Effector memory CD4-positive, alpha-beta T cell (primary cell): ENCODE measurements at regions not wholly inside any gene's neighbourhood (a gene's known extent, or its start where the extent isn't known, plus 50 kb on each side); places are given as distances from the start of the nearest gene placed in this dataset.

Experiments
- DNase-seq, 3 donors: peaks; one replicate each; pipeline ENCODE4 v3.0.0-alpha.2; 2020
- H3K27ac ChIP-seq: 2 replicates; pipeline ENCODE4 v1.7.0; 2013; ENCODE audit warnings: mild to moderate bottlenecking, low read length, moderate library complexity; ENCODE audit not compliant: insufficient read depth, poor library complexity, severe bottlenecking
- H3K27me3 ChIP-seq: replicated peaks from 2 replicates; pipeline ENCODE4 v1.7.0; 2013; ENCODE audit warnings: mild to moderate bottlenecking, low read length; ENCODE audit not compliant: insufficient read depth, control insufficient read depth, poor library complexity, severe bottlenecking
- H3K36me3 ChIP-seq: 2 replicates; pipeline ENCODE4 v1.7.0; 2013; ENCODE audit warnings: mild to moderate bottlenecking, low read length, moderate library complexity; ENCODE audit not compliant: control insufficient read depth, insufficient read depth
- H3K4me1 ChIP-seq: 2 replicates; pipeline ENCODE4 v1.7.0; 2013; ENCODE audit warnings: low read length, mild to moderate bottlenecking; ENCODE audit not compliant: control insufficient read depth, insufficient read depth, poor library complexity, severe bottlenecking
- H3K4me3 ChIP-seq: 2 replicates; pipeline ENCODE4 v1.7.0; 2013; ENCODE audit warnings: low read length, low read depth, mild to moderate bottlenecking; ENCODE audit not compliant: insufficient read depth, poor library complexity, severe bottlenecking
- H3K9me3 ChIP-seq: 2 replicates; pipeline ENCODE4 v1.7.0; 2013; ENCODE audit warnings: mild to moderate bottlenecking, low read length, moderate library complexity; ENCODE audit not compliant: control insufficient read depth

DNA sequence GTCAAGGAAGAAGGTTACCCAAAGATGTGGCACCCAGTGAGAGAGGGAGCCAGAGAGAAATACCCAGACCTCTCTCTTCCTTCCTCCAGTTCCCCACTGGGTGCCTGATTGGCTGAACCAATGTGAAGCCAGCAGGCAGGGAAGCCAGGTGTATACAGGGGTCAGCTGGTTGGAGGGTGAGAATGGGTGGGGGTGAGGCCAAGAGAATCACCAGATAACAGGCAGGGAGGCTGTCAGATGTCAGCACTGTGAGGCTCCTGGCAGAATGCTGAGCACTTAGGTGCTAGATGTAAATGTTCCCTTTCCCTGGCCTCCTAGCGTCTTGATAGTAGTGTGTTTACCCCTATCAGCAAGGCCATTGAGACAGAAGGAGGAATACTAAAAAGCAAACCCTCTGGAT is 104.0 kb upstream of the MGAT5 start:
- H3K9me3 ChIP-seq = no peaks in the 10 kb centered on the region
- DNase-seq = no peak
- H3K4me1 ChIP-seq = no peaks in the 10 kb centered on the region
- no peak overlapping the region for H3K4me3 ChIP-seq
- peaks cover 8% of the 10 kb centered on the region for H3K36me3 ChIP-seq
- no peak overlapping the region for H3K27ac ChIP-seq
- H3K27me3 ChIP-seq = no peaks in the 10 kb centered on the region

DNA sequence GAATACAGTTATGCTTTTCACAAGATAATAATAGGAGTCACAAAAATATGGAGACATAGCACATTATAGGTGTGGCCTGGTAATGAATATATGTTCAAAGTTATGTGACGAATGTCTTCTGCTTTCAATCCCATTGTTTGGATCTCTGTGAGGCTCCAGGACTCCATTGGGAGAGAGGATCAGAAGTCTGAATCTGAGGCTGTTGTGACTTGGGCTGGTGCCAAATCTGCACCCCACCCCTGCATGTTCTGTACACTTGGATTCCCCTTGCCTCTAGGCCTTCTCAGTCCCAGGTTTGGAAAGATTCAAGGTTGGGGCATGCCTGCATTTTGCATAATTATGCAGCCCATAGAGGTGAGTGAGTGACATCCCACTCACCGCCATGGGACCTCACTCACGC is 103.1 kb upstream of the MGAT5 start:
- Histone ChIP-seq H3K36me3 (peaks cover 8% of the 10 kb centered on the region), H3K27me3 (no peaks in the 10 kb centered on the region), H3K4me1 (no peaks in the 10 kb centered on the region), H3K9me3 (no peaks in the 10 kb centered on the region), H3K4me3 (no peak overlapping the region), H3K27ac (no peak overlapping the region)
- DNase-seq = no peak

DNA sequence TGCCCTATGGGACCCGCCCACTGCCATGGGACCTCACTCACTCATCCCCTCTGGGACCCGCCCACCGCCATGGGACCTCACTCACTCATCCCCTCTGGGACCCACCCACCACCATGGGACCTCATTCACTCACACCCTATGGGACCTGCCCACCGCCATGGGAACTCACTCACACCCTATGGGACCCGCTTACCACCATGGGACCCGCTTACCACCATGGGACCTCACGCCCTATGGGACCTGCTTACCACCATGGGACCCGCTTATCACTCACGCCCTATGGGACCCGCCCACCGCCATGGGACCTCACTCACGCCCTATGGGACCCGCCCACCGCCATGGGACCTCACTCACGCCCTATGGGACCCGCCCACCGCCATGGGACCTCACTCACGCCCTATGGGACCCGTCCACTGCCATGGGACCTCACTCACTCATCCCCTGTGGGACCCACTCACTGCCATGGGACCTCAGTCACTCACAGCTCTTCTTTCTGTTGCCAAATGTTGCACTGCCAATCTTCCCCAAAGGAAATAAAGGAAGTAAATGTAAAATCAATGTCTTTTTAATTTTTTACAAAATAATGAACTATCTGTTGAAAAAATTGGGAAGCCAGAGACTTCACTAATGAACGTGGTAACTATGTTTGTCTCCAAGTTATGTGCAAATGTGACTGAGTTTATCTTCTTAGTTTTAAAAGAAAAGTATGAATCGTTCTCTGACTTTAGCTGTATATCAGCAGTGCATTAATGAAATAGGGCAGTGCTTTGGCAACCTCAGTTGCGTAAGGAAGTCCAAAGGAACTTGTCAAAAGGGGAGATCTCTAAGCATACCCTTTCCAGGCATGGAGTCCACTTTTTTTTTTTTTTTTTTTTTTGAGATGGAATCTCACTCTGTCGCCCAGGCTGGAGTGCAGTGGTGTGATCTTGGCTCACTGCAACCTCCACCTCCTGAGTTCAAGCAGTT is 101.5 kb upstream of the MGAT5 start:
- Histone ChIP-seq H3K4me3 (no peak overlapping the region), H3K4me1 (no peaks in the 10 kb centered on the region), H3K27ac (no peak overlapping the region), H3K9me3 (no peaks in the 10 kb centered on the region), H3K36me3 (peaks cover 8% of the 10 kb centered on the region), H3K27me3 (no peaks in the 10 kb centered on the region)
- DNase-seq = no peak

GRCh38 chr2:134153294-134153880 is 100.5 kb upstream of the MGAT5 start:
- Histone ChIP-seq H3K27me3 (no peaks in the 10 kb centered on the region), H3K36me3 (peaks cover 5% of the 10 kb centered on the region), H3K27ac (no peak overlapping the region), H3K4me1 (no peaks in the 10 kb centered on the region), H3K4me3 (no peak overlapping the region), H3K9me3 (no peaks in the 10 kb centered on the region)
- DNase-seq = no peak

DNA sequence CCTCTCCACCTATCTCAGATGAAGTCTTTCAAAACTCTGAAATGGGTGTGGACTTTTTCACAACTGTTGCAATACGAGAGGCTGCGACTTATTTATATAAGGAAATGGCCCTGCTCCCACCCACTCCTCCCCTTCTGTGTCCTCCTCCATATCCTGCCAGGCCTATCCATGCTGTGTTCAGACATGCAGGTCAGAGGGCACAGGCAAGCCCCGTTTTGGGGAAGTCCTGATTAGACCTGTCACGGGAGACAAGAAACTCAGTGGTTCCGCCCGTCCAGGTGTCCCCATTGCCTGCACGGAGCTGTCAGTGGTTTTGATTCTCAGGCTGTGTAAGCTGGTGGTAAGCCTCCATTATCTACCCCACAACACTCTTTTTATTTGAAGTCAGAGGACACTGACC is 99.6 kb upstream of the MGAT5 start:
- Histone ChIP-seq H3K4me3 (no peak overlapping the region), H3K9me3 (no peaks in the 10 kb centered on the region), H3K27ac (no peak overlapping the region), H3K4me1 (no peaks in the 10 kb centered on the region), H3K36me3 (peaks cover under 1% of the 10 kb centered on the region), H3K27me3 (no peaks in the 10 kb centered on the region)
- no peak for DNase-seq

GRCh38 chr2:134155134-134155533 is 98.7 kb upstream of the MGAT5 start:
- Histone ChIP-seq H3K27ac (no peak overlapping the region), H3K9me3 (no peaks in the 10 kb centered on the region), H3K4me1 (no peaks in the 10 kb centered on the region), H3K27me3 (no peaks in the 10 kb centered on the region), H3K4me3 (no peak overlapping the region), H3K36me3 (no peaks in the 10 kb centered on the region)
- no peak for DNase-seq

DNA sequence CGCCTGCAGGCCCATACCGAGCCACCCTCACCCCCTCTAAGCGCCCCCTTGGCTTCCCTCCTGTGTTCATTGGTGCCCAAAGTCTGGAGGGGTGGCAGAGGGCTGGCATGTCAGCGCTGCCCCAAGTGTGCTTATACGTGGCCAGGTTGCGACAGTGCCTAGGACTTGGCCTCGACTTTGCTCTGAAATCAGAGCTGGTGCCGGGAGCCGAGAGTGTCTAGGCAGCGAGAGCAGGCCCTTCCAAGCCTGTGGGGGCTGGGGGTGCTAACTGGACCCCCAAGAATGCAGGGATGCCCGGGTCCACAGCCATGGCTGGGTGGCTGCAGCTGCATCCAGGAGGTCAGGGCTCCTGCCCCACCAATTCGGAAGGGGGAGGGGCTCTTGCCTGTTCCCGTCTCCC is 95.6 kb upstream of the MGAT5 start:
- DNase-seq = no peak
- no peaks in the 10 kb centered on the region for H3K27me3 ChIP-seq
- no peaks in the 10 kb centered on the region for H3K36me3 ChIP-seq
- H3K27ac ChIP-seq = no peak overlapping the region
- no peaks in the 10 kb centered on the region for H3K9me3 ChIP-seq
- H3K4me1 ChIP-seq = peaks cover 10% of the 10 kb centered on the region
- H3K4me3 ChIP-seq = no peak overlapping the region

- Histone ChIP-seq H3K4me3 (no peak overlapping the region), H3K36me3 (no peaks in the 10 kb centered on the region), H3K27ac (no peak overlapping the region), H3K9me3 (no peaks in the 10 kb centered on the region), H3K27me3 (no peaks in the 10 kb centered on the region), H3K4me1 (peaks cover 22% of the 10 kb centered on the region)
- no peak for DNase-seq
These were observed 92.7 kb upstream of the MGAT5 start for GRCh38 chr2:134161170-134161547.

- peaks cover 26% of the 10 kb centered on the region for H3K4me1 ChIP-seq
- no peak overlapping the region for H3K27ac ChIP-seq
- no peak for DNase-seq
- no peaks in the 10 kb centered on the region for H3K27me3 ChIP-seq
- H3K36me3 ChIP-seq = no peaks in the 10 kb centered on the region
- H3K9me3 ChIP-seq = no peaks in the 10 kb centered on the region
- no peak overlapping the region for H3K4me3 ChIP-seq
These were observed 90.5 kb upstream of the MGAT5 start for GRCh38 chr2:134163336-134163735.

GRCh38 chr2:134164306-134164705 is 89.6 kb upstream of the MGAT5 start:
- Histone ChIP-seq H3K4me3 (no peak overlapping the region), H3K27ac (no peak overlapping the region), H3K4me1 (peaks cover 26% of the 10 kb centered on the region), H3K9me3 (no peaks in the 10 kb centered on the region), H3K27me3 (no peaks in the 10 kb centered on the region), H3K36me3 (no peaks in the 10 kb centered on the region)
- no peak for DNase-seq
